ENCODE measurements at regions not wholly inside any gene's neighbourhood (a gene's known extent, or its start where the extent isn't known, plus 50 kb on each side); places are given as distances from the start of the nearest gene placed in this dataset.
"Not testable (repeated sequence)": the region's sequence is repeated elsewhere in the genome, so short reads cannot be mapped to it uniquely, and the experiment has no call there.

GRCh38 chr2:37571587-37572136 is 99.8 kb downstream of the CDC42EP3 start:
- TF ChIP-seq CTCF (IDR thresholded peaks at IDR 0.05) = no peak
- Mint-ChIP-seq H3K9me3 (peaks cover 4% of the 10 kb centered on the region; the same call in 1 of the 2 replicates), H3K4me3 (peak overlapping the region; percentile 70; the same call in 1 of the 2 replicates), H3K36me3 (ENCODE audit: low read depth) (peaks cover 10% of the 10 kb centered on the region; the same call in 1 of the 2 replicates), H3K4me1 (ENCODE audit: low read depth) (peaks cover 75% of the 10 kb centered on the region), H3K27ac (peak overlapping the region; percentile 87), H3K27me3 (ENCODE audit: insufficient read depth) (no peaks in the 10 kb centered on the region; the same call in none of the 2 replicates)
- DNase-seq = no peak

GRCh38 chr2:37573451-37574388 is 97.7 kb downstream of the CDC42EP3 start:
- no peak for TF ChIP-seq CTCF (IDR thresholded peaks at IDR 0.05)
- Mint-ChIP-seq H3K36me3 (ENCODE audit: low read depth) (peaks cover 10% of the 10 kb centered on the region; the same call in 1 of the 2 replicates), H3K9me3 (peaks cover 4% of the 10 kb centered on the region; the same call in 1 of the 2 replicates), H3K4me3 (no peak overlapping the region), H3K27ac (peak overlapping the region; percentile 48), H3K4me1 (ENCODE audit: low read depth) (peaks cover 68% of the 10 kb centered on the region), H3K27me3 (ENCODE audit: insufficient read depth) (no peaks in the 10 kb centered on the region; the same call in none of the 2 replicates)
- peak; percentile 19 for DNase-seq

GRCh38 chr2:37575780-37576179 is 95.7 kb downstream of the CDC42EP3 start:
- peaks cover 26% of the 10 kb centered on the region for H3K36me3 Mint-ChIP-seq (ENCODE audit: low read depth)
- H3K27ac Mint-ChIP-seq = no peak overlapping the region
- peaks cover 8% of the 10 kb centered on the region for H3K9me3 Mint-ChIP-seq
- TF ChIP-seq CTCF (IDR thresholded peaks at IDR 0.05) = peak; percentile 22; the same call in 1 of the 2 replicates
- peaks cover 52% of the 10 kb centered on the region for H3K4me1 Mint-ChIP-seq (ENCODE audit: low read depth)
- no peak for DNase-seq
- H3K27me3 Mint-ChIP-seq (ENCODE audit: insufficient read depth) = no peaks in the 10 kb centered on the region; the same call in none of the 2 replicates
- no peak overlapping the region for H3K4me3 Mint-ChIP-seq

- not testable (repeated sequence) for H3K27ac Mint-ChIP-seq; H3K27me3 Mint-ChIP-seq (ENCODE audit: insufficient read depth); H3K4me3 Mint-ChIP-seq; DNase-seq; H3K9me3 Mint-ChIP-seq
- H3K4me1 Mint-ChIP-seq (ENCODE audit: low read depth) = peaks cover 48% of the 10 kb centered on the region
- peaks cover 26% of the 10 kb centered on the region for H3K36me3 Mint-ChIP-seq (ENCODE audit: low read depth)
These were observed 95.2 kb downstream of the CDC42EP3 start for GRCh38 chr2:37576194-37576593.

- Mint-ChIP-seq H3K27me3 (ENCODE audit: insufficient read depth) (no peaks in the 10 kb centered on the region; the same call in none of the 2 replicates), H3K9me3 (peaks cover 8% of the 10 kb centered on the region), H3K36me3 (ENCODE audit: low read depth) (peaks cover 26% of the 10 kb centered on the region), H3K4me1 (ENCODE audit: low read depth) (peaks cover 47% of the 10 kb centered on the region), H3K27ac (no peak overlapping the region), H3K4me3 (no peak overlapping the region)
- TF ChIP-seq CTCF (IDR thresholded peaks at IDR 0.05) = no peak
- no peak for DNase-seq
These were observed 94.6 kb downstream of the CDC42EP3 start for GRCh38 chr2:37576831-37577230.
